GM21360 (cell line): ENCODE measurements at regions not wholly inside any gene's neighbourhood (a gene's known extent, or its start where the extent isn't known, plus 50 kb on each side); places are given as distances from the start of the nearest gene placed in this dataset.

Experiments
- ATAC-seq: cut with Tn5 transposase; IDR thresholded peaks from one replicate; pipeline ENCODE4 v1.9.1; 2021; ENCODE audit warnings: mild to moderate bottlenecking, moderate library complexity; ENCODE audit not compliant: unreplicated experiment

- ATAC-seq = no peak
These were observed 202.5 kb upstream of the RFC3 start for GRCh38 chr13:33615436-33615835.

GRCh38 chr13:33616130-33616529 lies 201.8 kb upstream of the RFC3 start:
- ATAC-seq = no peak

DNA sequence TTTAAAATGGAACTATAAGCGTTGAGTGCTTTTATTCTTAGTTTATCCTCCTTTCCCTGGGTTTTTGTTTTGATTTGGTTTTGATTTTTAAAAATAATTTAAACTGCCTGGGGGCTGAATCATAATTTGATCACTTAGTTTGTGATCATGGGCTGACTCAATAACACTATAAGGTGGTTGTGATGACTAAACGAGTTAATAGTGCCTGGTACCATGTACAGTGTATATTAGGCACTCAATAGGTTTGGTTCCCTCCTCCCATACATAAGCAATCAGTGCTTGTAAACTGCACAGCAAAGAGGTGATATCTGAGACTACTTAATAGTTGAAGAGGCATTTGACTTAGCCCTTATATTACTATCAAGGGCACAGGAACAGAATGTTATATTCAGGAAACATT lies 200.9 kb upstream of the RFC3 start:
- ATAC-seq = no peak

GRCh38 chr13:33624253-33624652 lies 193.7 kb upstream of the RFC3 start:
- no peak for ATAC-seq

GRCh38 chr13:33624740-33625139 lies 193.2 kb upstream of the RFC3 start:
- no peak for ATAC-seq

- no peak for ATAC-seq
These were observed 191.5 kb upstream of the RFC3 start for GRCh38 chr13:33626407-33626806.

DNA sequence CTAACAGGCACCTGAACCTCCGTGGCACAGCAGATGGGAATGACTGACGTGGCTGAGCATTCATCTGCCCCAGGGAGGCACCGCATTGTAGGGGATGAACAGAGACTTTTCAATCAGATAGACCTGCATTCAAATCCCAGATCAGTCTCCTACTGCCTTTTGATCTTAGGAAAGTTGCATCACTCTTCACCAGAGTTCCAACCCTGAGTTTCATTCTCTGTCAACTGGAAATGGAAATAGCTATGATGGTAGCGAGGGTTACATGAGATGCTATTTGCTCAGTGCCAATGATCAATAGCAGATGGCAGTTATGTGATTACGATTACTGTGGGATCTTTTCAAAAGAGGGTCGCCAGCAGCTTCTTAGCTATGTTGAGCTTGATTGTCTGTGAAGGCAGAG lies 189.3 kb upstream of the RFC3 start:
- ATAC-seq = no peak

DNA sequence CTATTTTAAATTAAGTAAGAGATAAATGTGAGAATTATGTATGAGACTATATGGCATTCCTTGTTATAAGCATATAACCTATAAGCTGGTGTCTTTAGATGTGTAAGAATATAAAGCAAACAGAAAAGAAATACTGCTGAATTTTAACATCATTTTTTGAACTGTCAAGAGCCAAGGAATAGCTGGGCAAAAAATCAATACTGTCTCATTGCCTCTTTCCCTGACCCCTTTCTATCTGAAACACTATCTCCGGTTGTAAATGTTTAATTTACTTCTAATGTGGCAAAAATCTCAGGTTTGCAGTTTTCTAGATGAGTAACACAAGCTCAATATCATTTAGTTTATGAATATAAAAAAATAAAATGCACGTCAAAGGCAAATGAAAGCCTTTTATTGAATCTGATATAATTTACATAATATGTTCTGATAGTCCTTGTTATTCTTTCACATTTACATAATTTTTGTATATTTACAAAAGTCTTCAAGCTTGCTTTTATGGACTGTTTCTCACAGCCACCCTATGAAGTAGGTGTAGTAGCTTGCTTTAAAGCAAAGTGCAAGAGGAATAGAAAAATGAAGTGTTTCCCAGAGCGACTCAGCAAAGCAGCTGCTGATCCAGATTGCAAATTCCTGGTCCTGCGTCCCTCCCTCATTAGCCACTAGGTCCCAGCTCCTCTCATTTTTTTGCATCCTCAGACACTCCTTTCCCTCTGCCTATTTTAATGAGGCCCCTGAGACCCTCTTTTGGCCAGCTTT lies 188.2 kb upstream of the RFC3 start:
- ATAC-seq = no peak

GRCh38 chr13:33633701-33634545 lies 184.0 kb upstream of the RFC3 start:
- no peak for ATAC-seq

DNA sequence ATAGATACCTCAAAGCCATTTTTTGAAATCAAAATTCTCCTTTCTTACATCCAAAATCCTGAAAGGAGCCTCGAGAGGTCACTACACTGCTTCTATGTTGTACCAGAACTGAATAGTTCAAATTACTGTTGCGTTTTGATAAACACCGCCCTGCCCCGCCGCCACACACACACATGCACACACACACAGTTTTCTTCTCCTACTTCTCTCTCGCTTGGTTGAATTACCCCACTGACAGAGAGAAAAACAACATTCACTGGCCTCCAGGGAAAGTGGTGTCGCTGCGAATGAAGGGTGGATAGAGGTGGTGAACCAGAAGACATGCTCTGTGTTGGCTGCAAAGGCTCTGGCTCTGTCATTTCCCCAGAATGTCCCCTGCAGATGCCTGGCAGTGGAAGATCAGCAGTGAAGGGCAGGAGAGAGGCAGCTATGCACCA lies 183.4 kb upstream of the RFC3 start:
- no peak for ATAC-seq

DNA sequence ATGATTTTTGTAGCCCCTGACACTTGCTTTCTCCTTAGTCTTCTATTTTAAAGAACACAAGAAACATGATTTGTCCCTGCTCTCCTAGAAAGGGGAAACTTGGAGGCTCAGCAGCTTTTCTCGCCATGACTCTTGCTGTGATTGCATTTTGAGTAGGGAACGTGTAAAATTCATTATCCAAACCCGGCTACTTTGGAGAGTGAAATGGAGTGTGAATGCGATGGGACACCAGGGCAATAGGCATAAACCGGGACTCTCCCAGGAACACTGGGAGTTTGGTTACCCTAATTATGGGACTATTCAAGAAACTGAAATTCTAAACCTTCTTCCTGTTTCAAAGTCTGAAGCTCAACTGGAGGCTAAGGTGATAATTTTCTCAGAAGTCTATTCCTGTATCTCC lies 181.7 kb upstream of the RFC3 start:
- no peak for ATAC-seq

GRCh38 chr13:33636955-33637670 lies 180.8 kb upstream of the RFC3 start:
- ATAC-seq = no peak

- no peak for ATAC-seq
These were observed 179.8 kb upstream of the RFC3 start for GRCh38 chr13:33637978-33638743.

DNA sequence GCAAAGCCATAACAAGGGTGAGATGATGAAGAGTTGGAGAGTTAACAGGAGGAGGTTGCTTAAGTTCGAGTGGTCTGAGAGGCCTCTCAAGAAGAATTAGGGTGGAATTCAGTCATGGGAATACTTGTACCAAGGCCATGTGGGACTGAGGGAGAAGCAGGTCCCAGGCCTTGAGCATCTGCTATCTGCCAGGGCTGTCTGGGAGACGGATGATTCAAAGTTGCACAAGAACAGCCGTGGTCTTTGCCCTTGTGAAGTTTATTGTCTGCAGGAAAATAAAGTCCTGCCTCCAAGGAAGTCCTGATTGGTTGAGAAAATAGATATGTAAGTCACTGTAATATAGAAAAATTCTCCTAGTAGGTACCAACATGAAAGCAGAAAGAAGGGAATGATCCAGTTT lies 178.8 kb upstream of the RFC3 start:
- ATAC-seq = no peak

- no peak for ATAC-seq
These were observed 178.3 kb upstream of the RFC3 start for GRCh38 chr13:33639626-33640080.

- no peak for ATAC-seq
These were observed 177.1 kb upstream of the RFC3 start for GRCh38 chr13:33640832-33641231.

- no peak for ATAC-seq
These were observed 175.4 kb upstream of the RFC3 start for GRCh38 chr13:33642374-33643065.

- ATAC-seq = no peak
These were observed 173.1 kb upstream of the RFC3 start for GRCh38 chr13:33644581-33645543.
